GM12878 (cell line): ENCODE measurements at regions not wholly inside any gene's neighbourhood (a gene's known extent, or its start where the extent isn't known, plus 50 kb on each side); places are given as distances from the start of the nearest gene placed in this dataset.

Source experiments
- ATAC-seq: fragments of 200-7000 bp; cut with Tn5 transposase; 3 replicates; pipeline ENCODE4 v1.9.1; 2020; ENCODE audit warnings: mild to moderate bottlenecking, moderate library complexity
- BruUV-seq: library from RNA; stranded (reverse); fragments of 400-500 nt; replicated peaks from 2 replicates; lab custom pipeline; 2021; lab: Mats Ljungman, UMichigan
- CTCF ChIA-PET: fragments of 300-600 bp; sonication (Branson Sonifier 250); formaldehyde crosslinking; extraction: SDS; loops from one replicate; lab custom pipeline; 2021; ENCODE audit warnings: inconsistent platforms; lab: Yijun Ruan, JAX
- POLR2A ChIA-PET: fragments of 350-600 bp; formaldehyde crosslinking; extraction: SDS; loops from one replicate; lab custom pipeline; 2021; ENCODE audit warnings: inconsistent platforms; lab: Charles Lee
- RAD21 ChIA-PET: fragments of 300-600 bp; sonication (Branson Sonifier 250); formaldehyde crosslinking; loops from one replicate; lab custom pipeline; 2023; ENCODE audit warnings: antibody characterized with exemption; ENCODE audit not compliant: unreplicated experiment; lab: Charles Lee
- SMC1A ChIA-PET: fragments of 300-600 bp; sonication (Branson Sonifier 250); formaldehyde crosslinking; loops from one replicate; lab custom pipeline; 2023; ENCODE audit not compliant: unreplicated experiment, uncharacterized antibody; lab: Charles Lee
- DNase-seq: peaks from one replicate; pipeline ENCODE4 v3.0.0-alpha.2; 2011; ENCODE audit warnings: low read depth, low spot score
- FAIRE-seq: peaks from 3 replicates; lab custom pipeline; 2011; peaks lifted over from hg19 to GRCh38; lab: Jason Lieb, UNC
- H2AFZ ChIP-seq: 2 replicates; pipeline ENCODE4 v1.6.0; 2011; ENCODE audit warnings: low read depth, low read length, control low read depth; ENCODE audit not compliant: control insufficient read depth
- H3K27ac ChIP-seq: 2 replicates; pipeline ENCODE4 v1.5.1; 2011; ENCODE audit warnings: control low read depth; ENCODE audit not compliant: control insufficient read depth, insufficient read depth
- H3K27me3 ChIP-seq, 2 experiments: replicated peaks in 1 of 2; 2 replicates each; pipeline versions ENCODE4 v1.6.0 to v1.6.1; 2011; ENCODE audit warnings: low read length in 1 of 2; ENCODE audit not compliant: control insufficient read depth in 2 of 2, insufficient read depth in 2 of 2
- H3K36me3 ChIP-seq, 2 experiments: 2 replicates each; pipeline ENCODE4 v1.5.1; 2011; ENCODE audit warnings: low read length in 1 of 2; ENCODE audit not compliant: control insufficient read depth in 2 of 2, insufficient read depth in 2 of 2
- H3K4me1 ChIP-seq: 2 replicates; pipeline ENCODE4 v1.6.1; 2011; ENCODE audit warnings: mild to moderate bottlenecking, low read length, moderate library complexity, mixed read lengths; ENCODE audit not compliant: control insufficient read depth, insufficient read depth
- H3K4me2 ChIP-seq: 2 replicates; pipeline ENCODE4 v1.6.0; 2011; ENCODE audit warnings: control low read depth; ENCODE audit not compliant: control insufficient read depth, insufficient read depth
- H3K4me3 ChIP-seq: fragments of 200-600 bp; sonication (generic); 2 replicates; pipeline ENCODE4 v1.5.1; 2016
- H3K79me2 ChIP-seq: 2 replicates; pipeline ENCODE4 v1.6.0; 2011; ENCODE audit warnings: low read length; ENCODE audit not compliant: control insufficient read depth, insufficient read depth
- H3K9ac ChIP-seq: 2 replicates; pipeline ENCODE4 v1.8.0; 2011; ENCODE audit warnings: low read length, control low read depth, mixed read lengths; ENCODE audit not compliant: control insufficient read depth, insufficient read depth
- H3K9me3 ChIP-seq: replicated peaks from 3 replicates; pipeline ENCODE4 v1.5.1; 2011; ENCODE audit warnings: mild to moderate bottlenecking, low read length; ENCODE audit not compliant: control insufficient read depth, insufficient read depth
- H4K20me1 ChIP-seq: 2 replicates; pipeline ENCODE4 v1.6.0; 2011; ENCODE audit not compliant: control insufficient read depth, insufficient read depth
- CBFB ChIP-seq: IDR thresholded peaks from 2 replicates; pipeline ENCODE4 v1.6.1; 2016; ENCODE audit warnings: antibody characterized with exemption, low read depth
- CEBPB ChIP-seq, 2 experiments: fragments of 150-350 bp in 1 of 2; IDR thresholded peaks; 2 replicates each; pipeline ENCODE4 v1.6.1; 2012 to 2014; ENCODE audit warnings: low read depth in 2 of 2, low read length in 2 of 2, borderline replicate concordance in 1 of 2, inconsistent platforms in 1 of 2
- E2F4 ChIP-seq: IDR thresholded peaks from 2 replicates; pipeline ENCODE4 v1.6.1; 2012; ENCODE audit warnings: low read depth, low read length, improper control_type of control experiment
- FOXM1 ChIP-seq: IDR thresholded peaks from 2 replicates; pipeline ENCODE4 v1.6.1; 2012; ENCODE audit warnings: low read depth, mild to moderate bottlenecking, inconsistent platforms, low read length, moderate library complexity
- HDAC6 ChIP-seq: fragments of 200-600 bp; sonication (generic); IDR thresholded peaks from one replicate; pipeline ENCODE4 v1.8.0; 2017; ENCODE audit warnings: antibody characterized with exemption; ENCODE audit not compliant: unreplicated experiment
- HDGF ChIP-seq: fragments of 450-650 bp; IDR thresholded peaks from 2 replicates; pipeline ENCODE4 v1.6.1; 2016; ENCODE audit warnings: antibody characterized with exemption
- JUNB ChIP-seq: IDR thresholded peaks from 2 replicates; pipeline ENCODE4 v1.6.1; 2016; ENCODE audit warnings: antibody characterized with exemption, mild to moderate bottlenecking
- NFYA ChIP-seq: IDR thresholded peaks from 2 replicates; pipeline ENCODE4 v1.6.1; 2011; ENCODE audit warnings: low read depth, mild to moderate bottlenecking, low read length, improper control_type of control experiment, borderline replicate concordance
- PML ChIP-seq: IDR thresholded peaks from 2 replicates; pipeline ENCODE4 v1.6.1; 2012; ENCODE audit warnings: low read length, inconsistent platforms
- RCOR1 ChIP-seq: conservative IDR thresholded peaks from 2 replicates; pipeline ENCODE4 v1.6.1; 2012; ENCODE audit warnings: low read depth, low read length, improper control_type of control experiment
- SMC3 ChIP-seq: IDR thresholded peaks from 2 replicates; pipeline ENCODE4 v1.6.1; 2011; ENCODE audit warnings: low read length, improper control_type of control experiment, borderline replicate concordance
- SRF ChIP-seq, 2 experiments: IDR thresholded peaks; 2 replicates each; pipeline ENCODE4 v1.6.1; 2011; ENCODE audit warnings: low read depth in 2 of 2, low read length in 2 of 2, mild to moderate bottlenecking in 1 of 2, moderate library complexity in 1 of 2
- SUPT20H ChIP-seq: IDR thresholded peaks from 2 replicates; pipeline ENCODE4 v1.6.1; 2011; ENCODE audit warnings: low read depth, mild to moderate bottlenecking, low read length, moderate library complexity, borderline replicate concordance; ENCODE audit not compliant: control insufficient read depth
- ZNF217 ChIP-seq: fragments of 450-650 bp; IDR thresholded peaks from 2 replicates; pipeline ENCODE4 v1.6.1; 2017; ENCODE audit warnings: antibody characterized with exemption, mild to moderate bottlenecking
- ZNF274 ChIP-seq: IDR thresholded peaks from one replicate; pipeline ENCODE4 v1.8.0; 2011; ENCODE audit not compliant: insufficient read length, insufficient read depth
- WGBS: methylation state at CpG from one replicate; pipeline ENCODE4 v1.1.6; 2016; ENCODE audit warnings: low lambda C conversion rate; ENCODE audit not compliant: insufficient replicate concordance, insufficient coverage; ENCODE audit errors: missing lambda C conversion rate; 5-methylcytosine and 5-hydroxymethylcytosine counted together
- in situ Hi-C: fragments of 300-500 bp; cut with MboI; formaldehyde crosslinking; loops from 9 replicates; pipeline ENCODE4 v1.14.3; 2018; ENCODE audit warnings: mixed read lengths
- intact Hi-C: fragments of 100-400 bp; cut with micrococcal nuclease; formaldehyde crosslinking; loops from one replicate; pipeline ENCODE4 v1.14.2; 2022; ENCODE audit not compliant: unreplicated experiment
- TF ChIP-seq, protein P1 (sequence below): fragments of 450-650 bp; IDR thresholded peaks from 2 replicates; pipeline ENCODE4 v1.6.1; 2017; ENCODE audit warnings: low read depth, mild to moderate bottlenecking, moderate library complexity

GRCh38 chr5:124570285-124571035 lies 176.0 kb downstream of the ZNF608 start:
- Histone ChIP-seq H3K4me1 (no peaks in the 10 kb centered on the region), H3K9ac (no peak overlapping the region), H3K36me3 (no peaks in the 10 kb centered on the region), H2AFZ (no peak overlapping the region), H3K4me3 (no peak overlapping the region), H4K20me1 (no peaks in the 10 kb centered on the region), H3K27me3 (no peaks in the 10 kb centered on the region; a peak in 1 of 4 replicates), H3K4me2 (no peak overlapping the region), H3K79me2 (no peaks in the 10 kb centered on the region), H3K27ac (no peak overlapping the region), H3K9me3 (no peaks in the 10 kb centered on the region; the same call in 2 of the 3 replicates)
- POLR2A ChIA-PET = no interaction called here
- RAD21 ChIA-PET = no interaction called here
- no peak for FAIRE-seq
- BruUV-seq = no TSS peak
- intact Hi-C loops (no loop called here), in situ Hi-C loops (no loop called here)
- no peak for ATAC-seq
- SMC1A ChIA-PET = interaction anchor here (1.0 kb wide), 1 partner anchor 620 kb away, joined by 3 read pairs; no protein-coding TSS in a partner anchor
- no peak for DNase-seq
- WGBS = 55% methylated on average over 9 of the region's 9 CpGs
- CTCF ChIA-PET = no interaction called here
- TF ChIP-seq NFYA (no peak), RCOR1 (no peak), PML (no peak), E2F4 (no peak)

DNA sequence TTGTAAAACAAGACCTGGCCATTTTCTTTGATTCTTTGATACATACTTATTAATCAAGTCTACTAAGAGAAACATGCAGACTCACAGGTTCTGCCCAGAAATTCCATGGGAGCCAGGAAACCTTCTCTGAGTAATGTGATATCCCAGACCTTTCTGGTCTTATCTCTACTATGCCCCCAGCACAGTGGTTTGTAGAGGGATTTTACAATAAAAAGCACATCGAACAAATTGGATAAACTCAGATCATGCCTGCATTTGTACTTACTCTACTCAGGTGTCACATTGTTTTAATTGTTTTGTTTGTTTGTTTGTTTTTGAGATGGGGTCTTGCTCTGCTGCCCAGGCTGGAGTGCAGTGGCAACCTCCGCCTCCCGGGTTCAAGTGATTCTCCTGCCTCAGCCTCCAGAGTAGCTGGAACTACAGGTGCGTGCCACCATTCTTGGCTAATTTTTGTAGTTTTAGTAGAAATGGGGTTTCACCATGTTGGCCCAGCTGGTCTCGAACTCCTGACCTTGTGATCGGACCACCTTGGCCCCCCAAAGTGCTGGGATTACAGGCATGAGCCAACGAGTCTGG lies 179.5 kb downstream of the ZNF608 start:
- no peak for FAIRE-seq
- Histone ChIP-seq H3K27me3 (no peaks in the 10 kb centered on the region; a peak in 1 of 4 replicates), H2AFZ (no peak overlapping the region), H3K9ac (no peak overlapping the region), H3K4me3 (no peak overlapping the region), H3K4me2 (no peak overlapping the region), H3K4me1 (no peaks in the 10 kb centered on the region), H3K27ac (no peak overlapping the region), H3K36me3 (no peaks in the 10 kb centered on the region), H3K79me2 (no peaks in the 10 kb centered on the region), H3K9me3 (no peaks in the 10 kb centered on the region; the same call in 2 of the 3 replicates), H4K20me1 (no peaks in the 10 kb centered on the region)
- intact Hi-C loops = no loop called here
- ChIA-PET POLR2A (no interaction called here), CTCF (no interaction called here), RAD21 (no interaction called here), SMC1A (no interaction called here)
- ATAC-seq = no peak
- 46% methylated on average over 7 of the region's 7 CpGs for WGBS
- in situ Hi-C loops = no loop called here
- BruUV-seq = no TSS peak
- no peak for DNase-seq
- TF ChIP-seq ZNF217 (no peak), HDGF (no peak), HDAC6 (no peak), FOXM1 (no peak), SRF (IDR thresholded peaks at IDR 0.05; ENCODE audit: low read depth in 2 of 2, low read length in 2 of 2) (no peak), CEBPB (IDR thresholded peaks at IDR 0.05; ENCODE audit: borderline replicate concordance in 1 of 2, low read depth in 2 of 2, low read length in 2 of 2) (no peak), SMC3 (no peak), JUNB (no peak), CBFB (no peak), ZNF274 (no peak), SUPT20H (no peak)
- TF ChIP-seq, protein P1, sequence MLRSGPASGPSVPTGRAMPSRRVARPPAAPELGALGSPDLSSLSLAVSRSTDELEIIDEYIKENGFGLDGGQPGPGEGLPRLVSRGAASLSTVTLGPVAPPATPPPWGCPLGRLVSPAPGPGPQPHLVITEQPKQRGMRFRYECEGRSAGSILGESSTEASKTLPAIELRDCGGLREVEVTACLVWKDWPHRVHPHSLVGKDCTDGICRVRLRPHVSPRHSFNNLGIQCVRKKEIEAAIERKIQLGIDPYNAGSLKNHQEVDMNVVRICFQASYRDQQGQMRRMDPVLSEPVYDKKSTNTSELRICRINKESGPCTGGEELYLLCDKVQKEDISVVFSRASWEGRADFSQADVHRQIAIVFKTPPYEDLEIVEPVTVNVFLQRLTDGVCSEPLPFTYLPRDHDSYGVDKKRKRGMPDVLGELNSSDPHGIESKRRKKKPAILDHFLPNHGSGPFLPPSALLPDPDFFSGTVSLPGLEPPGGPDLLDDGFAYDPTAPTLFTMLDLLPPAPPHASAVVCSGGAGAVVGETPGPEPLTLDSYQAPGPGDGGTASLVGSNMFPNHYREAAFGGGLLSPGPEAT = no peak
